ENCODE measurements at regions not wholly inside any gene's neighbourhood (a gene's known extent, or its start where the extent isn't known, plus 50 kb on each side); places are given as distances from the start of the nearest gene placed in this dataset.
A peak's percentile ranks its signal among the peaks of the same experiment; 100 is the strongest.
"Not testable (repeated sequence)": the region's sequence is repeated elsewhere in the genome, so short reads cannot be mapped to it uniquely, and the experiment has no call there.

DNA sequence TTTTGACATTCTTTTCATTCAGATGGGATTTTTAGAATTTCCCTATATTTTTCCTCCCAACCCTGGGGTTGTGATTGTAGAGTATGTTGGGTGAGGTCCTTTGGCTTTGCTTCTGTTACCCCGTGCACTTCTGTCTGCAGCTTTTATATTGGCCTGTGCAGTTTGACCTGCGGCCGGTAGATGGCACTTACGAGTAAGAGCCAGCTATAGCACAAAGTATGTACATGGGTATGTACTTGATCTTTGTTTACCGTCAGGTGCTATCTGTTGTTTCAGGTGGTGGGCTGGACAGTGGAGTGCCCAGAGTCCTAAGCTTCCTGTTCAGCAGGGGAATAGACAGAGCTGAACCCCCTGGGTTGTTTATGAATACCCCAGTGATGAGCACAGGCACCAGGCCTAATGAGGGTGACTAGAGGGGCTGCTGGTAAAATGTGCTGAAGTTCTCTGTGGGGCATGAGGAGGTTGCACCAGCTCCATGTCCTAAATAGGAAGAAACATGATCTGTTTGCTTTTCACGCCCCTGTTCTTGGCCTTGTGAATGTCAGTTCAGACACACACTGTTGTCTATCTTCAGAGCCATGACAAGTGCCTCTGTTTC lies 58.9 kb upstream of the THUMPD2 start:
- Histone ChIP-seq H3K9ac (ENCODE audit: low read length in 3 of 3) (no peak overlapping the region), H3K4me1 (ENCODE audit: control insufficient read depth in 2 of 3, insufficient read depth in 2 of 3, low read depth in 1 of 3, low read length in 3 of 3) (no peaks in the 10 kb centered on the region), H3K27me3 (ENCODE audit: control insufficient read depth, insufficient read depth, low read length) (no peaks in the 10 kb centered on the region), H3K27ac (ENCODE audit: low read depth in 2 of 2, low read length in 2 of 2) (no peak overlapping the region), H3K9me3 (ENCODE audit: control insufficient read depth in 2 of 3, insufficient read depth in 1 of 3, low read length in 3 of 3) (no peaks in the 10 kb centered on the region), H3K4me3 (ENCODE audit: low read length in 3 of 3) (no peak overlapping the region), H3K36me3 (ENCODE audit: control insufficient read depth in 2 of 3, insufficient read depth in 3 of 3, low read length in 3 of 3) (no peaks in the 10 kb centered on the region)
- peak in 1 of 5 donors; percentile 40 for DNase-seq
- intact Hi-C loops (cut with DNase I): no loop called here
- TF ChIP-seq, protein P1, sequence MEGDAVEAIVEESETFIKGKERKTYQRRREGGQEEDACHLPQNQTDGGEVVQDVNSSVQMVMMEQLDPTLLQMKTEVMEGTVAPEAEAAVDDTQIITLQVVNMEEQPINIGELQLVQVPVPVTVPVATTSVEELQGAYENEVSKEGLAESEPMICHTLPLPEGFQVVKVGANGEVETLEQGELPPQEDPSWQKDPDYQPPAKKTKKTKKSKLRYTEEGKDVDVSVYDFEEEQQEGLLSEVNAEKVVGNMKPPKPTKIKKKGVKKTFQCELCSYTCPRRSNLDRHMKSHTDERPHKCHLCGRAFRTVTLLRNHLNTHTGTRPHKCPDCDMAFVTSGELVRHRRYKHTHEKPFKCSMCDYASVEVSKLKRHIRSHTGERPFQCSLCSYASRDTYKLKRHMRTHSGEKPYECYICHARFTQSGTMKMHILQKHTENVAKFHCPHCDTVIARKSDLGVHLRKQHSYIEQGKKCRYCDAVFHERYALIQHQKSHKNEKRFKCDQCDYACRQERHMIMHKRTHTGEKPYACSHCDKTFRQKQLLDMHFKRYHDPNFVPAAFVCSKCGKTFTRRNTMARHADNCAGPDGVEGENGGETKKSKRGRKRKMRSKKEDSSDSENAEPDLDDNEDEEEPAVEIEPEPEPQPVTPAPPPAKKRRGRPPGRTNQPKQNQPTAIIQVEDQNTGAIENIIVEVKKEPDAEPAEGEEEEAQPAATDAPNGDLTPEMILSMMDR (IDR thresholded peaks at IDR 0.05; ENCODE audit: borderline replicate concordance, extremely low read depth, insufficient read depth): peak; percentile 68
- FAIRE-seq: no peak

DNA sequence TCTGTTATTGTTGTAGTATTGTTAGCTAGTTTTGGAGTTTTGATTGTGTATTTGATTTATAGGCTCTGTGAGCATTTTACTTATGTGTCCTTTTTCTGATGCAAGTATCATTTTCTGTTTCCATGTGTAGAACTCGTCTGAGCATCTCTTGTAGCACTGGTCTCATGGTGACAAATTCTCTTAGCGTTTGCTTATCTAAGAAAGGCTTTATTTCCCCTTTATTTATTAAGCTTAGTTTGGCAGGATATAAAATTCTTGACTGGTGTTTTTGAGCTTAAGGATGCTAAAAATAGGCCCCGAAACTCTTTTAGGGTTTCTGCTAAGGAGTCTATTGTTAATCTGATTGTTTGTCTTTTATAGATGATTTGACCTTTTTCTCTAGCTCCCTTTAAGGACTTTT lies 57.6 kb upstream of the THUMPD2 start:
- Histone ChIP-seq H3K27ac (ENCODE audit: low read depth in 2 of 2, low read length in 2 of 2) (no peak overlapping the region), H3K9ac (ENCODE audit: low read length in 3 of 3) (no peak overlapping the region), H3K4me3 (ENCODE audit: low read length in 3 of 3) (no peak overlapping the region), H3K27me3 (ENCODE audit: control insufficient read depth, insufficient read depth, low read length) (no peaks in the 10 kb centered on the region), H3K4me1 (ENCODE audit: control insufficient read depth in 2 of 3, insufficient read depth in 2 of 3, low read depth in 1 of 3, low read length in 3 of 3) (no peaks in the 10 kb centered on the region), H3K9me3 (ENCODE audit: control insufficient read depth in 2 of 3, insufficient read depth in 1 of 3, low read length in 3 of 3) (no peaks in the 10 kb centered on the region), H3K36me3 (ENCODE audit: control insufficient read depth in 2 of 3, insufficient read depth in 3 of 3, low read length in 3 of 3) (no peaks in the 10 kb centered on the region)
- TF ChIP-seq, protein P1 (IDR thresholded peaks at IDR 0.05; ENCODE audit: borderline replicate concordance, extremely low read depth, insufficient read depth): no peak
- DNase-seq (no peak), FAIRE-seq (no peak)
- intact Hi-C loops (cut with DNase I): no loop called here

DNA sequence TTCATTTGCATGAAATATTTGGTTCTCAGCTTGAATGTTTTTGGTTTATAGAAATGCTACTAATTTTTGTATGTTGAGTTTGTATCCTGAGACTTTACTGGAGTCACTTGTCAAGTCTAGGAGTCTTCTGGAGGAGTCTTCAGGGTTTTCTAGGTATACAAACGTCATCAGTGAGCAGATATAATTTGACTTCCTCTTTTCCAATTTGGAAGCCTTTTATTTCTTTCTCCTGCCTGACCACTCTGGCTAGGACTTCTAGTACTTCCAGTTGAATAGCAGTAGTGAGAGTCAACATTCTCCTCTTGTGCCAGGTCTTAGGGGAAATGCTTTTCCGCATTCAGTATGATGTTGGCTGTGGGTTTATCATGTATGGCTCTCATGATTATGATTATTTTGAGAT lies 55.4 kb upstream of the THUMPD2 start:
- Histone ChIP-seq H3K4me1 (ENCODE audit: control insufficient read depth in 2 of 3, insufficient read depth in 2 of 3, low read depth in 1 of 3, low read length in 3 of 3) (no peaks in the 10 kb centered on the region), H3K27me3 (ENCODE audit: control insufficient read depth, insufficient read depth, low read length) (no peaks in the 10 kb centered on the region), H3K9ac (ENCODE audit: low read length in 3 of 3) (no peak overlapping the region), H3K9me3 (ENCODE audit: control insufficient read depth in 2 of 3, insufficient read depth in 1 of 3, low read length in 3 of 3) (no peaks in the 10 kb centered on the region), H3K36me3 (ENCODE audit: control insufficient read depth in 2 of 3, insufficient read depth in 3 of 3, low read length in 3 of 3) (no peaks in the 10 kb centered on the region), H3K27ac (ENCODE audit: low read depth in 2 of 2, low read length in 2 of 2) (no peak overlapping the region), H3K4me3 (ENCODE audit: low read length in 3 of 3) (no peak overlapping the region)
- FAIRE-seq: no peak
- TF ChIP-seq, protein P1 (IDR thresholded peaks at IDR 0.05; ENCODE audit: borderline replicate concordance, extremely low read depth, insufficient read depth): no peak
- no peak for DNase-seq
- intact Hi-C loops (cut with DNase I): no loop called here

DNA sequence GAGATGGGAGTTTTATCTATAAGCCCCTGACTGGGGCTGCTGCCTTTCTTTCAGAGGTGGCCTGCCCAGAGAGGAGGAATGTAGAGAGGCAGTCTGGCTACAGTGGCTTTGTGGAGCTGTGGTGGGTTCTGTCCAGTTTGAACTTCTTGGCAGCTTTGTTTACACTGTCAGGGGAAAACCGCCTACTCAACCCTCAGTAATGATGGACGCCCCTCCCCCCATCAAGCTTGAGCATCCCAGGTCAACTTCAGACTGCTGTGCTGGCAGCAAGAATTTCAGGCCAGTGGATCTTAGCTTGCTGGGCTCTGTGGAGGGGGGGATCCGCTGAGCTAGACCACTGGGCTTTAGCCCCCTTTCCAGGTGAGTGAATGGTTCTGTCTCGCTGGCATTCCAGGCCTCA lies 51.6 kb upstream of the THUMPD2 start:
- H3K27ac ChIP-seq (ENCODE audit: low read depth in 2 of 2, low read length in 2 of 2); intact Hi-C loops (cut with DNase I); H3K4me1 ChIP-seq (ENCODE audit: control insufficient read depth in 2 of 3, insufficient read depth in 2 of 3, low read depth in 1 of 3, low read length in 3 of 3); H3K4me3 ChIP-seq (ENCODE audit: low read length in 3 of 3); H3K9ac ChIP-seq (ENCODE audit: low read length in 3 of 3); FAIRE-seq; H3K9me3 ChIP-seq (ENCODE audit: control insufficient read depth in 2 of 3, insufficient read depth in 1 of 3, low read length in 3 of 3); H3K27me3 ChIP-seq (ENCODE audit: control insufficient read depth, insufficient read depth, low read length); H3K36me3 ChIP-seq (ENCODE audit: control insufficient read depth in 2 of 3, insufficient read depth in 3 of 3, low read length in 3 of 3): not testable (repeated sequence)
- DNase-seq: peak in 1 of 5 donors; percentile 11
